ENCODE measurements at regions not wholly inside any gene's neighbourhood (a gene's known extent, or its start where the extent isn't known, plus 50 kb on each side); places are given as distances from the start of the nearest gene placed in this dataset.

DNA sequence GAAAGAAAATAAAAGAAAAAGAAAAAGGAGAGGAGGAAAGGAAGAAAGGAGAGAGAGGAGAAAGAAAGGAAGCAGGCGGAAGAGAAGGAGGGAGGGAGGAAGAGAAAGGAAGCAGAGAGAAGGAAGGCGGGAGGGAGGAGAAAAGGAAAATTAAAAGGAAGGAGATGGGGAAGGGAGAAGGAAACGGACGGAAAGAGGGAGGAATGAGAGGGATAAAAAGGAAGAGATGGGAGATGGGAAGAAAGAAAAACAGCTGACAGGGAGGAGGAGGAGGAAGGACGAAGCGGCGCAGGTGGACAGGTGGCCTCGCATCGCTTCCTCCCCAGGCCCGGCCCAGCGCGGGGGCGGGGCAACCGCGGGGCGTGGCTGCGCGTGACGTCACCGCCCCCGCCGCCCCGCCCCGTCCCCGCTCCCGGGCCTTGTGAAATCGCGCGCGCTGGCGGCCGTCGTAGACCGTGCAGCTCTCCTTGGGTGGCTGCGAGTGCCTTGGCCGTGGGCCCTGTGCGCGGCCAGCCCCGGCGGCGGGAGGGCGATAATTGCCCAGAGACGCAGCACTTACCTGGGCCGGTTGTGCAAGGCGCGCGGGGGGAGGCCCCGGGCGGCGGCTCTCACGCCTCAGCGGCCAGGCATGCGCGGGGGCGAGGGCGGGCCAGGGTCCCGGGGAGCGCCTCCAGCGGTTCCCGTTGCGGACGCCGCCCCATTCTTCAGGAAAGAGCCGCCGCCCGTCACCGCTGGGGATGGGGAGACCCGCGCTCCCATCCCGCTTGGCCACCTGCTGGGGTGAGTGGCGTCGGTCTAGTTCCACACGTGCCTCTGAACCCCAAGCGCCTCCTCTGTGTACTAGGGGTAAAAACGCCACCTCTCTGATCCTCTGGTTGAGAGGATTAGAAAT, 49.6 kb upstream of the FOXE1 start:
- H3K9ac ChIP-seq (ENCODE audit: low read length), result peak overlapping the region; percentile 70
- H3F3A ChIP-seq (ENCODE audit: insufficient read depth, low read length, poor library complexity, severe bottlenecking), result no peaks in the 10 kb centered on the region
- H3K79me2 ChIP-seq (replicated peaks; ENCODE audit: insufficient read depth, low read length), result no peaks in the 10 kb centered on the region
- H3K36me3 ChIP-seq (ENCODE audit: insufficient read depth, low read length), result no peaks in the 10 kb centered on the region
- H3K4me2 ChIP-seq (ENCODE audit: low read length), result peak overlapping the region; percentile 41
- peak overlapping the region; percentile 90 for H2AFZ ChIP-seq (ENCODE audit: low read depth, low read length)
- H3K9me3 ChIP-seq (ENCODE audit: low read length), result no peaks in the 10 kb centered on the region
- H3K27me3 ChIP-seq (ENCODE audit: insufficient read depth, low read depth, low read length), result peaks cover 8% of the 10 kb centered on the region
- no peaks in the 10 kb centered on the region for H4K20me1 ChIP-seq (ENCODE audit: insufficient read depth)
- no peak overlapping the region for H3K27ac ChIP-seq (ENCODE audit: low read length)
- H3K4me3 ChIP-seq (ENCODE audit: low read length), result peak overlapping the region; percentile 73
- H3K9me2 ChIP-seq (ENCODE audit: insufficient read depth, low read length), result no peaks in the 10 kb centered on the region
- peak; percentile 51 for TF ChIP-seq RAD21 (conservative IDR thresholded peaks at IDR 0.05)
- TF ChIP-seq SMC3 (conservative IDR thresholded peaks at IDR 0.05; ENCODE audit: poor library complexity), result peak; percentile 47
- TF ChIP-seq EP300 (conservative IDR thresholded peaks at IDR 0.05; ENCODE audit: poor library complexity, severe bottlenecking), result no peak
- TF ChIP-seq TAF1 (IDR thresholded peaks at IDR 0.05; ENCODE audit: low read depth), result no peak
- TF ChIP-seq POLR2AphosphoS5 (IDR thresholded peaks at IDR 0.05), result peak; percentile 62
- TF ChIP-seq, protein P1, sequence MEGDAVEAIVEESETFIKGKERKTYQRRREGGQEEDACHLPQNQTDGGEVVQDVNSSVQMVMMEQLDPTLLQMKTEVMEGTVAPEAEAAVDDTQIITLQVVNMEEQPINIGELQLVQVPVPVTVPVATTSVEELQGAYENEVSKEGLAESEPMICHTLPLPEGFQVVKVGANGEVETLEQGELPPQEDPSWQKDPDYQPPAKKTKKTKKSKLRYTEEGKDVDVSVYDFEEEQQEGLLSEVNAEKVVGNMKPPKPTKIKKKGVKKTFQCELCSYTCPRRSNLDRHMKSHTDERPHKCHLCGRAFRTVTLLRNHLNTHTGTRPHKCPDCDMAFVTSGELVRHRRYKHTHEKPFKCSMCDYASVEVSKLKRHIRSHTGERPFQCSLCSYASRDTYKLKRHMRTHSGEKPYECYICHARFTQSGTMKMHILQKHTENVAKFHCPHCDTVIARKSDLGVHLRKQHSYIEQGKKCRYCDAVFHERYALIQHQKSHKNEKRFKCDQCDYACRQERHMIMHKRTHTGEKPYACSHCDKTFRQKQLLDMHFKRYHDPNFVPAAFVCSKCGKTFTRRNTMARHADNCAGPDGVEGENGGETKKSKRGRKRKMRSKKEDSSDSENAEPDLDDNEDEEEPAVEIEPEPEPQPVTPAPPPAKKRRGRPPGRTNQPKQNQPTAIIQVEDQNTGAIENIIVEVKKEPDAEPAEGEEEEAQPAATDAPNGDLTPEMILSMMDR (IDR thresholded peaks at IDR 0.05; ENCODE audit: poor library complexity, severe bottlenecking), result peak; percentile 64
- no peak for TF ChIP-seq EZH2 (IDR thresholded peaks at IDR 0.05; ENCODE audit: borderline replicate concordance, insufficient read depth, low read length, poor library complexity, severe bottlenecking)
- TF ChIP-seq, protein P2, sequence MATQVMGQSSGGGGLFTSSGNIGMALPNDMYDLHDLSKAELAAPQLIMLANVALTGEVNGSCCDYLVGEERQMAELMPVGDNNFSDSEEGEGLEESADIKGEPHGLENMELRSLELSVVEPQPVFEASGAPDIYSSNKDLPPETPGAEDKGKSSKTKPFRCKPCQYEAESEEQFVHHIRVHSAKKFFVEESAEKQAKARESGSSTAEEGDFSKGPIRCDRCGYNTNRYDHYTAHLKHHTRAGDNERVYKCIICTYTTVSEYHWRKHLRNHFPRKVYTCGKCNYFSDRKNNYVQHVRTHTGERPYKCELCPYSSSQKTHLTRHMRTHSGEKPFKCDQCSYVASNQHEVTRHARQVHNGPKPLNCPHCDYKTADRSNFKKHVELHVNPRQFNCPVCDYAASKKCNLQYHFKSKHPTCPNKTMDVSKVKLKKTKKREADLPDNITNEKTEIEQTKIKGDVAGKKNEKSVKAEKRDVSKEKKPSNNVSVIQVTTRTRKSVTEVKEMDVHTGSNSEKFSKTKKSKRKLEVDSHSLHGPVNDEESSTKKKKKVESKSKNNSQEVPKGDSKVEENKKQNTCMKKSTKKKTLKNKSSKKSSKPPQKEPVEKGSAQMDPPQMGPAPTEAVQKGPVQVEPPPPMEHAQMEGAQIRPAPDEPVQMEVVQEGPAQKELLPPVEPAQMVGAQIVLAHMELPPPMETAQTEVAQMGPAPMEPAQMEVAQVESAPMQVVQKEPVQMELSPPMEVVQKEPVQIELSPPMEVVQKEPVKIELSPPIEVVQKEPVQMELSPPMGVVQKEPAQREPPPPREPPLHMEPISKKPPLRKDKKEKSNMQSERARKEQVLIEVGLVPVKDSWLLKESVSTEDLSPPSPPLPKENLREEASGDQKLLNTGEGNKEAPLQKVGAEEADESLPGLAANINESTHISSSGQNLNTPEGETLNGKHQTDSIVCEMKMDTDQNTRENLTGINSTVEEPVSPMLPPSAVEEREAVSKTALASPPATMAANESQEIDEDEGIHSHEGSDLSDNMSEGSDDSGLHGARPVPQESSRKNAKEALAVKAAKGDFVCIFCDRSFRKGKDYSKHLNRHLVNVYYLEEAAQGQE (IDR thresholded peaks at IDR 0.05; ENCODE audit: borderline replicate concordance), result peak; percentile 61
- peak; percentile 75 for TF ChIP-seq MXI1 (conservative IDR thresholded peaks at IDR 0.05; ENCODE audit: poor library complexity, severe bottlenecking)

Measured in neural cell (in vitro differentiated cells).